Neural progenitor cell (in vitro differentiated cells): ENCODE measurements at regions not wholly inside any gene's neighbourhood (a gene's known extent, or its start where the extent isn't known, plus 50 kb on each side); places are given as distances from the start of the nearest gene placed in this dataset.

ENCODE experiments used
- DNase-seq: peaks from one replicate; pipeline ENCODE4 v3.0.0-alpha.2; 2016; ENCODE audit warnings: low spot score
- H2AFZ ChIP-seq: fragments of 200-600 bp; sonication (generic); replicated peaks from 2 replicates; pipeline ENCODE4 v1.6.1; 2016; ENCODE audit warnings: antibody characterized with exemption
- H3F3A ChIP-seq: fragments of 200-600 bp; sonication (generic); 2 replicates; pipeline ENCODE4 v1.6.1; 2016; ENCODE audit warnings: antibody characterized with exemption, low read depth
- H3K27ac ChIP-seq: fragments of 200-600 bp; sonication (generic); 2 replicates; pipeline ENCODE4 v1.5.1; 2016; ENCODE audit warnings: mild to moderate bottlenecking
- H3K27me3 ChIP-seq: fragments of 200-600 bp; sonication (generic); 2 replicates; pipeline ENCODE4 v1.6.1; 2016; ENCODE audit warnings: mild to moderate bottlenecking, moderate library complexity
- H3K36me3 ChIP-seq: fragments of 200-600 bp; sonication (generic); 2 replicates; pipeline ENCODE4 v1.5.1; 2016
- H3K4me1 ChIP-seq: fragments of 200-600 bp; sonication (generic); 2 replicates; pipeline ENCODE4 v1.6.1; 2016; ENCODE audit warnings: mixed run types
- H3K4me2 ChIP-seq: fragments of 200-600 bp; sonication (generic); 2 replicates; pipeline ENCODE4 v1.6.1; 2016
- H3K4me3 ChIP-seq: fragments of 200-600 bp; sonication (generic); 2 replicates; pipeline ENCODE4 v1.5.1; 2016
- H3K79me2 ChIP-seq: fragments of 200-600 bp; sonication (generic); 2 replicates; pipeline ENCODE4 v1.6.1; 2016; ENCODE audit warnings: low read depth
- H3K9ac ChIP-seq: fragments of 200-600 bp; sonication (generic); 2 replicates; pipeline ENCODE4 v1.6.1; 2016
- H3K9me3 ChIP-seq: fragments of 200-600 bp; sonication (generic); 2 replicates; pipeline ENCODE4 v1.5.1; 2016; ENCODE audit warnings: low read depth
- H4K20me1 ChIP-seq: fragments of 200-600 bp; sonication (generic); 2 replicates; pipeline ENCODE4 v1.6.1; 2016; ENCODE audit warnings: low read depth
- H3K27ac Mint-ChIP-seq: 3 replicates; pipeline ENCODE4 v1.8.0; 2021; ENCODE audit warnings: mixed read lengths
- H3K27me3 Mint-ChIP-seq: 2 replicates; pipeline ENCODE4 v1.8.0; 2022; ENCODE audit warnings: low read depth, mild to moderate bottlenecking, inconsistent platforms, moderate library complexity, mixed read lengths; ENCODE audit not compliant: insufficient read depth
- H3K36me3 Mint-ChIP-seq: 3 replicates; pipeline ENCODE4 v1.8.0; 2021; ENCODE audit warnings: mixed read lengths
- H3K4me1 Mint-ChIP-seq: 3 replicates; pipeline ENCODE4 v1.8.0; 2021; ENCODE audit warnings: mixed read lengths
- H3K4me3 Mint-ChIP-seq: 3 replicates; pipeline ENCODE4 v1.8.0; 2021; ENCODE audit warnings: mild to moderate bottlenecking, moderate library complexity, mixed read lengths
- H3K9me3 Mint-ChIP-seq: 3 replicates; pipeline ENCODE4 v1.8.0; 2020; ENCODE audit warnings: mixed read lengths
- CTCF ChIP-seq: fragments of 200-600 bp; sonication (generic); IDR thresholded peaks from 2 replicates; pipeline ENCODE4 v1.5.1; 2017; ENCODE audit warnings: antibody characterized with exemption, mild to moderate bottlenecking
- EZH2 ChIP-seq: fragments of 200-600 bp; sonication (generic); IDR thresholded peaks from 2 replicates; pipeline ENCODE4 v1.6.1; 2017; ENCODE audit warnings: antibody characterized with exemption, mild to moderate bottlenecking, moderate library complexity
- EZH2phosphoT487 ChIP-seq: fragments of 200-600 bp; sonication (generic); IDR thresholded peaks from 2 replicates; pipeline ENCODE4 v1.6.1; 2017; ENCODE audit warnings: antibody characterized with exemption

- Histone ChIP-seq H3K79me2 (no peaks in the 10 kb centered on the region), H3K9me3 (no peaks in the 10 kb centered on the region), H3K27ac (peak overlapping the region; percentile 66), H3F3A (peaks cover 17% of the 10 kb centered on the region), H3K9ac (no peak overlapping the region), H2AFZ (no peak overlapping the region), H3K36me3 (no peaks in the 10 kb centered on the region), H4K20me1 (no peaks in the 10 kb centered on the region), H3K4me3 (no peak overlapping the region), H3K4me2 (peak overlapping the region; percentile 48), H3K4me1 (peaks cover 31% of the 10 kb centered on the region), H3K27me3 (no peaks in the 10 kb centered on the region)
- peak; percentile 26 for DNase-seq
- H3K4me3 Mint-ChIP-seq: no peak overlapping the region
- TF ChIP-seq EZH2 (no peak), CTCF (no peak), EZH2phosphoT487 (no peak)
- H3K36me3 Mint-ChIP-seq: no peaks in the 10 kb centered on the region
- peaks cover 15% of the 10 kb centered on the region for H3K9me3 Mint-ChIP-seq
- H3K4me1 Mint-ChIP-seq: peaks cover 33% of the 10 kb centered on the region
- no peaks in the 10 kb centered on the region for H3K27me3 Mint-ChIP-seq
- no peak overlapping the region for H3K27ac Mint-ChIP-seq
Measured at GRCh38 chr7:12970626-12971025, 283.2 kb downstream of the ARL4A start.

GRCh38 chr7:12974451-12975166, 287.2 kb downstream of the ARL4A start:
- H3K4me1 Mint-ChIP-seq: peaks cover 15% of the 10 kb centered on the region

GRCh38 chr7:12975412-12975811, 288.0 kb downstream of the ARL4A start:
- H3K27ac Mint-ChIP-seq: no peak overlapping the region
- Histone ChIP-seq H4K20me1 (no peaks in the 10 kb centered on the region), H3K27ac (no peak overlapping the region), H3K9ac (no peak overlapping the region), H3K79me2 (no peaks in the 10 kb centered on the region), H3K4me2 (no peak overlapping the region), H3K4me1 (peaks cover 10% of the 10 kb centered on the region), H3K27me3 (no peaks in the 10 kb centered on the region), H2AFZ (no peak overlapping the region), H3K36me3 (no peaks in the 10 kb centered on the region), H3K4me3 (no peak overlapping the region), H3K9me3 (no peaks in the 10 kb centered on the region), H3F3A (peaks cover 8% of the 10 kb centered on the region)
- peaks cover 16% of the 10 kb centered on the region for H3K9me3 Mint-ChIP-seq
- H3K36me3 Mint-ChIP-seq: peaks cover 3% of the 10 kb centered on the region
- no peak overlapping the region for H3K4me3 Mint-ChIP-seq
- H3K4me1 Mint-ChIP-seq: peaks cover 9% of the 10 kb centered on the region
- no peak for TF ChIP-seq EZH2
- no peak for TF ChIP-seq CTCF
- no peak for TF ChIP-seq EZH2phosphoT487
- no peaks in the 10 kb centered on the region for H3K27me3 Mint-ChIP-seq
- no peak for DNase-seq

More at GRCh38 chr7:12974451-12975166, 287.2 kb downstream of the ARL4A start:
- Mint-ChIP-seq H3K9me3 (peaks cover 17% of the 10 kb centered on the region), H3K36me3 (peaks cover 3% of the 10 kb centered on the region), H3K4me3 (no peak overlapping the region), H3K27me3 (no peaks in the 10 kb centered on the region), H3K27ac (no peak overlapping the region)
- Histone ChIP-seq H3K4me3 (no peak overlapping the region), H3F3A (peaks cover 8% of the 10 kb centered on the region), H3K9ac (no peak overlapping the region), H3K36me3 (no peaks in the 10 kb centered on the region), H2AFZ (no peak overlapping the region), H4K20me1 (no peaks in the 10 kb centered on the region), H3K27me3 (no peaks in the 10 kb centered on the region), H3K79me2 (no peaks in the 10 kb centered on the region), H3K9me3 (no peaks in the 10 kb centered on the region), H3K27ac (no peak overlapping the region), H3K4me2 (no peak overlapping the region), H3K4me1 (peaks cover 18% of the 10 kb centered on the region)
- TF ChIP-seq EZH2phosphoT487: no peak
- no peak for TF ChIP-seq CTCF
- no peak for TF ChIP-seq EZH2
- DNase-seq: no peak
